Uterus (tissue), 3 donors: ENCODE measurements at regions not wholly inside any gene's neighbourhood (a gene's known extent, or its start where the extent isn't known, plus 50 kb on each side); places are given as distances from the start of the nearest gene placed in this dataset.

Experiments
- DNase-seq, 2 donors: peaks; one replicate each; pipeline ENCODE4 v3.0.0-alpha.2; 2019 to 2020
- H3K27ac ChIP-seq, 2 donors: fragments of 200-600 bp; sonication (generic); 1 replicate in 1 of 2; 2 replicates in 1 of 2; pipeline ENCODE4 v1.5.1; 2016 to 2018
- H3K27me3 ChIP-seq, 2 donors: fragments of 200-600 bp; sonication (generic); one replicate each; pipeline ENCODE4 v1.5.1; 2018 to 2019; ENCODE audit warnings: control low read depth in 1 of 2
- H3K36me3 ChIP-seq, 2 donors: fragments of 200-600 bp; sonication (generic); one replicate each; pipeline ENCODE4 v1.5.1; 2019; ENCODE audit warnings: control low read depth in 1 of 2
- H3K4me1 ChIP-seq, 2 donors: fragments of 200-600 bp; sonication (generic); one replicate each; pipeline ENCODE4 v1.5.1; 2018 to 2019; ENCODE audit warnings: control low read depth in 1 of 2
- H3K4me3 ChIP-seq, 2 donors: fragments of 200-600 bp; sonication (generic); 1 replicate in 1 of 2; 2 replicates in 1 of 2; pipeline ENCODE4 v1.5.1; 2018 to 2019; ENCODE audit warnings: mild to moderate bottlenecking in 1 of 2
- H3K9me3 ChIP-seq, 2 donors: fragments of 200-600 bp; sonication (generic); one replicate each; pipeline ENCODE4 v1.5.1; 2019; ENCODE audit warnings: control low read depth in 1 of 2
- POLR2A ChIP-seq, 2 donors: fragments of 450-650 bp; IDR thresholded peaks; one replicate each; pipeline ENCODE4 v1.6.1; 2016; ENCODE audit warnings: antibody characterized with exemption in 2 of 2, mild to moderate bottlenecking in 1 of 2, moderate library complexity in 1 of 2
- intact Hi-C: fragments of 100-400 bp; cut with DNase I; formaldehyde crosslinking; loops from one replicate; pipeline ENCODE4 v1.15.1; 2023; ENCODE audit warnings: low total_unique reads
- TF ChIP-seq, protein P1 (sequence below), 4 experiments: fragments of 200-600 bp in 2 of 4; fragments of 450-650 bp in 2 of 4; sonication (generic) in 2 of 4; IDR thresholded peaks; one replicate each; pipeline ENCODE4 v1.5.1; 2016 to 2019; ENCODE audit warnings: antibody characterized with exemption in 4 of 4, mild to moderate bottlenecking in 2 of 4, moderate library complexity in 1 of 4
- donor health status: DM: yes; HTN: yes; CAD: no.

DNA sequence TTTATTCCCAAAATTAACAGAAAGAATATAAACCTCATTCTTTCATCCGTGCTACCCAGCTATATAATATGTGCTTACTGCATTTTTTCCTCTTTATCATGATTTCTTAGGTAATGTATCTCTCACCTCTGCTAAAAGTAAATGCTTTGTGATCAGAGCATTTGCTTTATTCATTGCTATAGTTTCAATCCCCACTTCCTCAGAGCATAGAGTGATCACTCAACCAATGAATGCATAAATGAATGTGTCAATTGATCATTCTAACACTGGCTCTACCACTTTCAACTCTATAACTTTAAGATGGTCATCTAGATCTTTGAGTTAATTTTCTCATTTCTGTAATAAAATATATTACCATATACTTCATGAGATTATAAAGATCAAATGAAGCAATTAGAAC lies 719.2 kb downstream of the CETN3 start:
- H3K4me1 ChIP-seq, result no peaks in the 10 kb centered on the region
- no peak overlapping the region for H3K4me3 ChIP-seq
- no peak for DNase-seq
- H3K36me3 ChIP-seq, result no peaks in the 10 kb centered on the region
- H3K9me3 ChIP-seq, result no peaks in the 10 kb centered on the region
- intact Hi-C loops, result no loop called here
- H3K27me3 ChIP-seq, result no peaks in the 10 kb centered on the region
- H3K27ac ChIP-seq, result no peak overlapping the region
- TF ChIP-seq, protein P1, sequence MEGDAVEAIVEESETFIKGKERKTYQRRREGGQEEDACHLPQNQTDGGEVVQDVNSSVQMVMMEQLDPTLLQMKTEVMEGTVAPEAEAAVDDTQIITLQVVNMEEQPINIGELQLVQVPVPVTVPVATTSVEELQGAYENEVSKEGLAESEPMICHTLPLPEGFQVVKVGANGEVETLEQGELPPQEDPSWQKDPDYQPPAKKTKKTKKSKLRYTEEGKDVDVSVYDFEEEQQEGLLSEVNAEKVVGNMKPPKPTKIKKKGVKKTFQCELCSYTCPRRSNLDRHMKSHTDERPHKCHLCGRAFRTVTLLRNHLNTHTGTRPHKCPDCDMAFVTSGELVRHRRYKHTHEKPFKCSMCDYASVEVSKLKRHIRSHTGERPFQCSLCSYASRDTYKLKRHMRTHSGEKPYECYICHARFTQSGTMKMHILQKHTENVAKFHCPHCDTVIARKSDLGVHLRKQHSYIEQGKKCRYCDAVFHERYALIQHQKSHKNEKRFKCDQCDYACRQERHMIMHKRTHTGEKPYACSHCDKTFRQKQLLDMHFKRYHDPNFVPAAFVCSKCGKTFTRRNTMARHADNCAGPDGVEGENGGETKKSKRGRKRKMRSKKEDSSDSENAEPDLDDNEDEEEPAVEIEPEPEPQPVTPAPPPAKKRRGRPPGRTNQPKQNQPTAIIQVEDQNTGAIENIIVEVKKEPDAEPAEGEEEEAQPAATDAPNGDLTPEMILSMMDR (IDR thresholded peaks at IDR 0.05), result no peak
- TF ChIP-seq POLR2A (IDR thresholded peaks at IDR 0.05), result no peak

DNA sequence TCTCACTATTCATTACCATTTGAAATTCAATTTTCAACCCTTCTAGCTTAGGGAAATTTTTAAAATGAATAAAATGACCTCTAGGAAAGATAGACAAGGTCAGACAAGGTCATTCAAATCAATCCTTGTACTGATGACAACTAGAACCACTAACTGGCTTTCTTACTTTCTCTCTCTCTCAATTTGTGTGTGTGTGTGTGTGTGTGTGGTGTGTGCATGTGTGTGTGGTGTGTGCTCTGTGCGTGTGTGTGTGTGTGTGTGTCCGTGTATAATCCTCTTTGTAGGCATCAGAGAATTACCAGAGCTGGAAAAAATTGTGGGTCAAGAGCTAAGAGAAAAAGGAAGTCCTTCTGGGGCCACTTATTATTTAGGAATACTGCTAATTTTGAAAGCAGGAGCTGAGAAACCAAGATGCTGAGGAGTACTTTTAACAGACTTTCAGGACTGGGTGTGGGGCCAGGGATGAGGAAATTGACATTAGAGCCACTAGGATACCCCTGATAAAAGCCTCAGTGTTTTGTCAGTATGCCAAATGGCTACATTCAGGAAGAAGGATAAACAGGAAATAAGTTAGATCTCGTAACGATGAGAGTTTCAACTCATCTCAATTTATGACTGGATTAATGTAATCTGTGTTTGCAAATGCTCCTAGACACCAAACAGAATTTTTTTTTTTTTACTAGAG lies 723.3 kb downstream of the CETN3 start:
- Histone ChIP-seq H3K4me1 (no peaks in the 10 kb centered on the region), H3K27ac (no peak overlapping the region), H3K36me3 (no peaks in the 10 kb centered on the region), H3K27me3 (no peaks in the 10 kb centered on the region), H3K4me3 (no peak overlapping the region), H3K9me3 (no peaks in the 10 kb centered on the region)
- no peak for TF ChIP-seq POLR2A (IDR thresholded peaks at IDR 0.05)
- TF ChIP-seq, protein P1 (IDR thresholded peaks at IDR 0.05), result no peak
- no peak for DNase-seq
- intact Hi-C loops, result no loop called here

- DNase-seq, result no peak
- Histone ChIP-seq H3K9me3 (no peaks in the 10 kb centered on the region), H3K4me1 (no peaks in the 10 kb centered on the region), H3K27me3 (no peaks in the 10 kb centered on the region), H3K27ac (no peak overlapping the region), H3K36me3 (no peaks in the 10 kb centered on the region), H3K4me3 (no peak overlapping the region)
- TF ChIP-seq POLR2A (IDR thresholded peaks at IDR 0.05), result no peak
- TF ChIP-seq, protein P1 (IDR thresholded peaks at IDR 0.05), result no peak
- intact Hi-C loops, result no loop called here
Measured at GRCh38 chr5:89676634-89677033, 732.9 kb downstream of the CETN3 start.

GRCh38 chr5:89673019-89673418 lies 736.5 kb downstream of the CETN3 start:
- Histone ChIP-seq H3K9me3 (no peaks in the 10 kb centered on the region), H3K27me3 (no peaks in the 10 kb centered on the region), H3K27ac (no peak overlapping the region), H3K4me3 (no peak overlapping the region), H3K4me1 (no peaks in the 10 kb centered on the region), H3K36me3 (no peaks in the 10 kb centered on the region)
- no peak for TF ChIP-seq POLR2A (IDR thresholded peaks at IDR 0.05)
- intact Hi-C loops, result no loop called here
- no peak for DNase-seq

- TF ChIP-seq, protein P1 (IDR thresholded peaks at IDR 0.05), result no peak
- no peak for TF ChIP-seq POLR2A (IDR thresholded peaks at IDR 0.05)
- Histone ChIP-seq H3K4me1 (no peaks in the 10 kb centered on the region), H3K27ac (no peak overlapping the region), H3K27me3 (no peaks in the 10 kb centered on the region), H3K4me3 (no peak overlapping the region), H3K9me3 (no peaks in the 10 kb centered on the region), H3K36me3 (no peaks in the 10 kb centered on the region)
- no peak for DNase-seq
- intact Hi-C loops, result no loop called here
Measured at GRCh38 chr5:89668821-89669220, 740.7 kb downstream of the CETN3 start.

GRCh38 chr5:89662499-89662898 lies 747.1 kb downstream of the CETN3 start:
- peaks cover 0 to 7% of the 10 kb centered on the region in 2 donors for H3K4me1 ChIP-seq
- intact Hi-C loops, result no loop called here
- DNase-seq, result peak; percentile 31 to 64

More at GRCh38 chr5:89662499-89662898, 747.1 kb downstream of the CETN3 start:
- TF ChIP-seq, protein P1 (IDR thresholded peaks at IDR 0.05), result no peak
- TF ChIP-seq POLR2A (IDR thresholded peaks at IDR 0.05), result no peak
- H3K27me3 ChIP-seq, result no peaks in the 10 kb centered on the region
- no peaks in the 10 kb centered on the region for H3K9me3 ChIP-seq
- H3K27ac ChIP-seq, result peak overlapping the region in 1 of 2 donors; percentile 16
- H3K36me3 ChIP-seq, result no peaks in the 10 kb centered on the region
- no peak overlapping the region for H3K4me3 ChIP-seq
